AG10803 (cell line): ENCODE measurements at regions not wholly inside any gene's neighbourhood (a gene's known extent, or its start where the extent isn't known, plus 50 kb on each side); places are given as distances from the start of the nearest gene placed in this dataset.

Experiments
- DNase-seq: peaks from one replicate; pipeline ENCODE4 v3.0.0; 2010; ENCODE audit warnings: low read depth
- H3K4me3 ChIP-seq: 2 replicates; pipeline ENCODE4 v1.5.1; 2011; ENCODE audit warnings: mild to moderate bottlenecking, low read length, control low read depth
- CTCF ChIP-seq: conservative IDR thresholded peaks from 2 replicates; pipeline ENCODE4 v1.5.1; 2011; ENCODE audit warnings: mild to moderate bottlenecking, low read length, control low read depth, inconsistent platforms

GRCh38 chrX:39941332-39941920 is 156.3 kb downstream of the BCOR start:
- H3K4me3 ChIP-seq: no peak overlapping the region
- no peak for DNase-seq
- no peak for TF ChIP-seq CTCF

- H3K4me3 ChIP-seq: no peak overlapping the region
- TF ChIP-seq CTCF: no peak
- no peak for DNase-seq
Measured at GRCh38 chrX:39944416-39944815, 153.3 kb downstream of the BCOR start.

- no peak for TF ChIP-seq CTCF
- DNase-seq: no peak
- no peak overlapping the region for H3K4me3 ChIP-seq
Measured at GRCh38 chrX:39945709-39946108, 152.0 kb downstream of the BCOR start.

GRCh38 chrX:39946822-39947221 is 150.9 kb downstream of the BCOR start:
- TF ChIP-seq CTCF: no peak
- H3K4me3 ChIP-seq: no peak overlapping the region
- DNase-seq: peak; percentile 75

- TF ChIP-seq CTCF: no peak
- no peak overlapping the region for H3K4me3 ChIP-seq
- DNase-seq: no peak
Measured at GRCh38 chrX:39948582-39948981, 149.2 kb downstream of the BCOR start.

- H3K4me3 ChIP-seq: no peak overlapping the region
- DNase-seq: peak; percentile 23
- no peak for TF ChIP-seq CTCF
Measured at GRCh38 chrX:39950018-39950688, 147.6 kb downstream of the BCOR start.

- no peak for DNase-seq
- H3K4me3 ChIP-seq: no peak overlapping the region
- TF ChIP-seq CTCF: no peak
Measured at GRCh38 chrX:39952989-39953388, 144.8 kb downstream of the BCOR start.
